ENCODE measurements at regions not wholly inside any gene's neighbourhood (a gene's known extent, or its start where the extent isn't known, plus 50 kb on each side); places are given as distances from the start of the nearest gene placed in this dataset.
A peak's percentile ranks its signal among the peaks of the same experiment; 100 is the strongest.

GRCh38 chr5:4192111-4192510 lies 596.5 kb downstream of the IRX1 start:
- Mint-ChIP-seq H3K4me3 (no peak overlapping the region), H3K27ac (no peak overlapping the region), H3K4me1 (ENCODE audit: low read depth in 2 of 2) (peaks cover 0 to 3% of the 10 kb centered on the region in 2 donors), H3K36me3 (no peaks in the 10 kb centered on the region), H3K27me3 (no peaks in the 10 kb centered on the region), H3K9me3 (peaks cover 2% of the 10 kb centered on the region)
- ATAC-seq = peak in 1 of 2 donors; percentile 4
- no peak for DNase-seq (ENCODE audit: low spot score)

GRCh38 chr5:4196744-4197143 lies 601.1 kb downstream of the IRX1 start:
- no peak overlapping the region for H3K4me3 Mint-ChIP-seq
- ATAC-seq (no peak), DNase-seq (ENCODE audit: low spot score) (no peak)
- H3K9me3 Mint-ChIP-seq = no peaks in the 10 kb centered on the region
- no peaks in the 10 kb centered on the region for H3K36me3 Mint-ChIP-seq
- H3K27me3 Mint-ChIP-seq = no peaks in the 10 kb centered on the region
- H3K4me1 Mint-ChIP-seq (ENCODE audit: low read depth in 2 of 2) = peaks cover 0 to 8% of the 10 kb centered on the region in 2 donors
- H3K27ac Mint-ChIP-seq = no peak overlapping the region

GRCh38 chr5:4197151-4197550 lies 601.5 kb downstream of the IRX1 start:
- peaks cover 0 to 8% of the 10 kb centered on the region in 2 donors for H3K4me1 Mint-ChIP-seq (ENCODE audit: low read depth in 2 of 2)
- DNase-seq (ENCODE audit: low spot score) (no peak), ATAC-seq (no peak)
- H3K27me3 Mint-ChIP-seq = no peaks in the 10 kb centered on the region
- H3K4me3 Mint-ChIP-seq = no peak overlapping the region
- H3K27ac Mint-ChIP-seq = no peak overlapping the region
- H3K9me3 Mint-ChIP-seq = no peaks in the 10 kb centered on the region
- H3K36me3 Mint-ChIP-seq = no peaks in the 10 kb centered on the region

- Mint-ChIP-seq H3K9me3 (no peaks in the 10 kb centered on the region), H3K4me3 (no peak overlapping the region), H3K4me1 (ENCODE audit: low read depth in 2 of 2) (peaks cover 0 to 8% of the 10 kb centered on the region in 2 donors), H3K27ac (no peak overlapping the region), H3K27me3 (no peaks in the 10 kb centered on the region), H3K36me3 (no peaks in the 10 kb centered on the region)
- ATAC-seq (no peak), DNase-seq (ENCODE audit: low spot score) (no peak)
These were observed 602.8 kb downstream of the IRX1 start for GRCh38 chr5:4198461-4198860.

GRCh38 chr5:4199049-4199841 lies 603.6 kb downstream of the IRX1 start:
- Mint-ChIP-seq H3K9me3 (no peaks in the 10 kb centered on the region), H3K4me1 (ENCODE audit: low read depth in 2 of 2) (peaks cover 0 to 8% of the 10 kb centered on the region in 2 donors), H3K36me3 (no peaks in the 10 kb centered on the region), H3K27ac (no peak overlapping the region), H3K4me3 (no peak overlapping the region), H3K27me3 (no peaks in the 10 kb centered on the region)
- ATAC-seq (no peak), DNase-seq (ENCODE audit: low spot score) (no peak)

- Mint-ChIP-seq H3K36me3 (no peaks in the 10 kb centered on the region), H3K27me3 (no peaks in the 10 kb centered on the region), H3K27ac (no peak overlapping the region), H3K4me3 (no peak overlapping the region), H3K9me3 (no peaks in the 10 kb centered on the region), H3K4me1 (ENCODE audit: low read depth in 2 of 2) (no peaks in the 10 kb centered on the region)
- no peak for ATAC-seq
- no peak for DNase-seq (ENCODE audit: low spot score)
These were observed 607.5 kb downstream of the IRX1 start for GRCh38 chr5:4203146-4203545.

- DNase-seq (ENCODE audit: low spot score) (no peak), ATAC-seq (no peak)
- Mint-ChIP-seq H3K27ac (no peak overlapping the region), H3K4me3 (no peak overlapping the region), H3K4me1 (ENCODE audit: low read depth in 2 of 2) (no peaks in the 10 kb centered on the region), H3K36me3 (no peaks in the 10 kb centered on the region), H3K9me3 (no peaks in the 10 kb centered on the region), H3K27me3 (no peaks in the 10 kb centered on the region)
These were observed 608.9 kb downstream of the IRX1 start for GRCh38 chr5:4204276-4205141.

GRCh38 chr5:4205398-4205797 lies 609.8 kb downstream of the IRX1 start:
- DNase-seq (ENCODE audit: low spot score) = no peak
- Mint-ChIP-seq H3K36me3 (no peaks in the 10 kb centered on the region), H3K4me3 (no peak overlapping the region), H3K4me1 (ENCODE audit: low read depth in 2 of 2) (no peaks in the 10 kb centered on the region), H3K27me3 (no peaks in the 10 kb centered on the region), H3K27ac (no peak overlapping the region), H3K9me3 (no peaks in the 10 kb centered on the region)
- ATAC-seq = no peak

GRCh38 chr5:4206127-4206526 lies 610.5 kb downstream of the IRX1 start:
- ATAC-seq (no peak), DNase-seq (ENCODE audit: low spot score) (no peak)
- Mint-ChIP-seq H3K4me3 (no peak overlapping the region), H3K4me1 (ENCODE audit: low read depth in 2 of 2) (no peaks in the 10 kb centered on the region), H3K27me3 (no peaks in the 10 kb centered on the region), H3K36me3 (no peaks in the 10 kb centered on the region), H3K9me3 (no peaks in the 10 kb centered on the region), H3K27ac (no peak overlapping the region)

- Mint-ChIP-seq H3K27me3 (no peaks in the 10 kb centered on the region), H3K27ac (no peak overlapping the region), H3K36me3 (no peaks in the 10 kb centered on the region), H3K4me1 (ENCODE audit: low read depth in 2 of 2) (no peaks in the 10 kb centered on the region), H3K4me3 (no peak overlapping the region), H3K9me3 (no peaks in the 10 kb centered on the region)
- ATAC-seq (no peak), DNase-seq (ENCODE audit: low spot score) (no peak)
These were observed 611.9 kb downstream of the IRX1 start for GRCh38 chr5:4207486-4207885.

- H3K27ac Mint-ChIP-seq = no peak overlapping the region
These were observed 612.9 kb downstream of the IRX1 start for GRCh38 chr5:4208537-4208936.

GRCh38 chr5:4208996-4209395 lies 613.4 kb downstream of the IRX1 start:
- Mint-ChIP-seq H3K4me3 (no peak overlapping the region), H3K27ac (no peak overlapping the region), H3K27me3 (peaks cover 0 to 3% of the 10 kb centered on the region in 2 donors), H3K9me3 (peaks cover 2% of the 10 kb centered on the region), H3K4me1 (ENCODE audit: low read depth in 2 of 2) (no peaks in the 10 kb centered on the region), H3K36me3 (no peaks in the 10 kb centered on the region)
- no peak for ATAC-seq
- DNase-seq (ENCODE audit: low spot score) = no peak

More at GRCh38 chr5:4208537-4208936, 612.9 kb downstream of the IRX1 start:
- Mint-ChIP-seq H3K4me3 (no peak overlapping the region), H3K4me1 (ENCODE audit: low read depth in 2 of 2) (no peaks in the 10 kb centered on the region), H3K36me3 (no peaks in the 10 kb centered on the region), H3K9me3 (peaks cover 2% of the 10 kb centered on the region), H3K27me3 (peaks cover 0 to 3% of the 10 kb centered on the region in 2 donors)
- ATAC-seq = peak in 1 of 2 donors; percentile 36
- no peak for DNase-seq (ENCODE audit: low spot score)

- no peak for DNase-seq (ENCODE audit: low spot score)
- Mint-ChIP-seq H3K9me3 (peaks cover 2% of the 10 kb centered on the region), H3K27me3 (peaks cover 0 to 3% of the 10 kb centered on the region in 2 donors), H3K36me3 (no peaks in the 10 kb centered on the region), H3K27ac (no peak overlapping the region), H3K4me3 (no peak overlapping the region), H3K4me1 (ENCODE audit: low read depth in 2 of 2) (no peaks in the 10 kb centered on the region)
- ATAC-seq = no peak
These were observed 616.6 kb downstream of the IRX1 start for GRCh38 chr5:4212071-4212739.
